Mammary epithelial cell (primary cell): ENCODE measurements at regions not wholly inside any gene's neighbourhood (a gene's known extent, or its start where the extent isn't known, plus 50 kb on each side); places are given as distances from the start of the nearest gene placed in this dataset.

Experiments used
- EZH2 ChIP-seq: IDR thresholded peaks from 2 replicates; pipeline ENCODE4 v1.6.1; 2012; ENCODE audit warnings: low read length, inconsistent platforms, borderline replicate concordance
- TF ChIP-seq, protein P1 (sequence below), 2 donors: IDR thresholded peaks in 1 of 2; conservative IDR thresholded peaks in 1 of 2; 2 replicates each; pipeline ENCODE4 v1.5.1; 2011 to 2012; ENCODE audit warnings: inconsistent platforms in 2 of 2, low read length in 2 of 2, mild to moderate bottlenecking in 2 of 2, control low read depth in 1 of 2, low read depth in 1 of 2; ENCODE audit not compliant: insufficient read depth in 1 of 2; ENCODE audit errors: extremely low read depth in 1 of 2

DNA sequence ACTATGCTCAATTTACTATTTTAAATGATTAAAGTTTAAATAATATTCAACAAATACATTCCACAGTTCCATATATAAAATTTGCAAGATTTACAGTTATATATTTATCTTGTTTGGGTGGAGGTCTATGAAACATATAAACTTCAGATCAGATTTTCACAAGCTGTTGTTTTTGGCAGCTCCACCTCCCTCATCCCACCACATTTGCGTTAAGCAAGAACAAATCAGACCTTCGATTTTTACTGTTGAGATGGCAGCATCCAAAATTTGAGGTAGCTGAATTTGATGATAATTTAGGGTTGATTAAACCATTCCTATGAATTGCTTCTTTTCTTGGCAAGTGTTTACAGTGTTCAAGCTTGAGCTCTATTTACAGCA is 986.4 kb downstream of the REEP3 start:
- TF ChIP-seq, protein P1, sequence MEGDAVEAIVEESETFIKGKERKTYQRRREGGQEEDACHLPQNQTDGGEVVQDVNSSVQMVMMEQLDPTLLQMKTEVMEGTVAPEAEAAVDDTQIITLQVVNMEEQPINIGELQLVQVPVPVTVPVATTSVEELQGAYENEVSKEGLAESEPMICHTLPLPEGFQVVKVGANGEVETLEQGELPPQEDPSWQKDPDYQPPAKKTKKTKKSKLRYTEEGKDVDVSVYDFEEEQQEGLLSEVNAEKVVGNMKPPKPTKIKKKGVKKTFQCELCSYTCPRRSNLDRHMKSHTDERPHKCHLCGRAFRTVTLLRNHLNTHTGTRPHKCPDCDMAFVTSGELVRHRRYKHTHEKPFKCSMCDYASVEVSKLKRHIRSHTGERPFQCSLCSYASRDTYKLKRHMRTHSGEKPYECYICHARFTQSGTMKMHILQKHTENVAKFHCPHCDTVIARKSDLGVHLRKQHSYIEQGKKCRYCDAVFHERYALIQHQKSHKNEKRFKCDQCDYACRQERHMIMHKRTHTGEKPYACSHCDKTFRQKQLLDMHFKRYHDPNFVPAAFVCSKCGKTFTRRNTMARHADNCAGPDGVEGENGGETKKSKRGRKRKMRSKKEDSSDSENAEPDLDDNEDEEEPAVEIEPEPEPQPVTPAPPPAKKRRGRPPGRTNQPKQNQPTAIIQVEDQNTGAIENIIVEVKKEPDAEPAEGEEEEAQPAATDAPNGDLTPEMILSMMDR (conservative IDR thresholded peaks at IDR 0.05 in 1 of 2, IDR thresholded peaks at IDR 0.05 in 1 of 2; ENCODE audit: extremely low read depth in 1 of 2, insufficient read depth in 1 of 2, low read depth in 1 of 2, low read length in 2 of 2): no peak
- TF ChIP-seq EZH2: no peak
